Thyroid gland (tissue), 4 donors: ENCODE measurements at regions not wholly inside any gene's neighbourhood (a gene's known extent, or its start where the extent isn't known, plus 50 kb on each side); places are given as distances from the start of the nearest gene placed in this dataset.

Experiments used
- DNase-seq, 2 donors: peaks; one replicate each; pipeline ENCODE4 v3.0.0-alpha.2; 2019
- H3K27ac ChIP-seq, 3 donors: fragments of 200-600 bp; sonication (generic); 1 replicate in 2 of 3; 2 replicates in 1 of 3; pipeline ENCODE4 v1.5.1; 2016 to 2019; ENCODE audit warnings: mild to moderate bottlenecking in 1 of 3, moderate library complexity in 1 of 3
- H3K27me3 ChIP-seq: fragments of 200-600 bp; sonication (generic); one replicate; pipeline ENCODE4 v1.5.1; 2019
- H3K36me3 ChIP-seq, 2 donors: fragments of 200-600 bp; sonication (generic); one replicate each; pipeline ENCODE4 v1.5.1; 2016 to 2019
- H3K4me1 ChIP-seq, 2 donors: fragments of 200-600 bp; sonication (generic); one replicate each; pipeline ENCODE4 v1.5.1; 2017 to 2019
- H3K4me3 ChIP-seq, 3 donors: fragments of 200-600 bp; sonication (generic); replicated peaks in 1 of 3; 1 replicate in 2 of 3; 2 replicates in 1 of 3; pipeline ENCODE4 v1.5.1; 2016; ENCODE audit warnings: mild to moderate bottlenecking in 1 of 3
- H3K9me3 ChIP-seq: fragments of 200-600 bp; sonication (generic); one replicate; pipeline ENCODE4 v1.5.1; 2017
- CTCF ChIP-seq, 6 experiments: fragments of 200-600 bp in 3 of 6; fragments of 450-650 bp in 3 of 6; sonication (generic) in 3 of 6; IDR thresholded peaks; one replicate each; pipeline ENCODE4 v1.5.1; 2016 to 2019; ENCODE audit warnings: antibody characterized with exemption in 6 of 6, mild to moderate bottlenecking in 2 of 6, inconsistent platforms in 1 of 6, moderate library complexity in 1 of 6
- POLR2A ChIP-seq, 2 donors: fragments of 450-650 bp; IDR thresholded peaks; one replicate each; pipeline ENCODE4 v1.6.1; 2017; ENCODE audit warnings: antibody characterized with exemption in 2 of 2, mild to moderate bottlenecking in 2 of 2, moderate library complexity in 1 of 2
- WGBS, 2 donors: methylation state at CpG; one replicate each; pipeline ENCODE4 v1.1.5; 2017; 5-methylcytosine and 5-hydroxymethylcytosine counted together
- intact Hi-C: fragments of 100-400 bp; cut with DNase I; formaldehyde crosslinking; loops from one replicate; pipeline ENCODE4 v1.15.1; 2023

- TF ChIP-seq POLR2A (IDR thresholded peaks at IDR 0.05) (no peak), CTCF (IDR thresholded peaks at IDR 0.05) (no peak)
- Histone ChIP-seq H3K27ac (no peak overlapping the region), H3K9me3 (no peaks in the 10 kb centered on the region), H3K36me3 (no peaks in the 10 kb centered on the region), H3K4me1 (no peaks in the 10 kb centered on the region), H3K27me3 (no peaks in the 10 kb centered on the region), H3K4me3 (no peak overlapping the region)
- no peak for DNase-seq
- intact Hi-C loops: no loop called here
- WGBS, 2 donors: 69 to 81% methylated on average over 1 of the region's 1 CpG
Measured at GRCh38 chr5:104526866-104527265, 964.3 kb upstream of the NUDT12 start.

- DNase-seq: no peak
- no peaks in the 10 kb centered on the region for H3K36me3 ChIP-seq
- H3K27ac ChIP-seq: no peak overlapping the region
- no peak overlapping the region for H3K4me3 ChIP-seq
- TF ChIP-seq CTCF (IDR thresholded peaks at IDR 0.05) (no peak), POLR2A (IDR thresholded peaks at IDR 0.05) (no peak)
- H3K4me1 ChIP-seq: no peaks in the 10 kb centered on the region
- no peaks in the 10 kb centered on the region for H3K27me3 ChIP-seq
- no peaks in the 10 kb centered on the region for H3K9me3 ChIP-seq
- intact Hi-C loops: no loop called here
Measured at GRCh38 chr5:104513640-104514072, 951.1 kb upstream of the NUDT12 start.

- H3K27me3 ChIP-seq: no peaks in the 10 kb centered on the region
- no peak for TF ChIP-seq CTCF (IDR thresholded peaks at IDR 0.05)
- no peak overlapping the region for H3K27ac ChIP-seq
- WGBS, 2 donors: 76 to 80% methylated on average over 3 of the region's 3 CpGs
- no peaks in the 10 kb centered on the region for H3K36me3 ChIP-seq
- no peak for DNase-seq
- intact Hi-C loops: no loop called here
- no peaks in the 10 kb centered on the region for H3K4me1 ChIP-seq
- H3K9me3 ChIP-seq: no peaks in the 10 kb centered on the region
- H3K4me3 ChIP-seq: no peak overlapping the region
Measured at GRCh38 chr5:104513121-104513602, 950.6 kb upstream of the NUDT12 start.

- no peak for TF ChIP-seq CTCF (IDR thresholded peaks at IDR 0.05)
- TF ChIP-seq POLR2A (IDR thresholded peaks at IDR 0.05): no peak
- H3K27ac ChIP-seq: no peak overlapping the region
- H3K4me3 ChIP-seq: no peak overlapping the region
- WGBS, 2 donors: 64 to 70% methylated on average over 4 of the region's 4 CpGs
- DNase-seq: no peak
- no peaks in the 10 kb centered on the region for H3K4me1 ChIP-seq
- H3K9me3 ChIP-seq: no peaks in the 10 kb centered on the region
- intact Hi-C loops: no loop called here
- no peaks in the 10 kb centered on the region for H3K27me3 ChIP-seq
- no peaks in the 10 kb centered on the region for H3K36me3 ChIP-seq
Measured at GRCh38 chr5:104512063-104512825, 949.7 kb upstream of the NUDT12 start.

- intact Hi-C loops: no loop called here
- DNase-seq: no peak
- H3K9me3 ChIP-seq: no peaks in the 10 kb centered on the region
- no peaks in the 10 kb centered on the region for H3K36me3 ChIP-seq
- 27 to 40% methylated on average over 1 of the region's 1 CpG for WGBS, 2 donors
- no peak overlapping the region for H3K27ac ChIP-seq
- no peak for TF ChIP-seq POLR2A (IDR thresholded peaks at IDR 0.05)
- H3K4me3 ChIP-seq: no peak overlapping the region
- no peaks in the 10 kb centered on the region for H3K4me1 ChIP-seq
- no peaks in the 10 kb centered on the region for H3K27me3 ChIP-seq
Measured at GRCh38 chr5:104498281-104498680, 935.7 kb upstream of the NUDT12 start.
